ENCODE measurements at regions not wholly inside any gene's neighbourhood (a gene's known extent, or its start where the extent isn't known, plus 50 kb on each side); places are given as distances from the start of the nearest gene placed in this dataset.

DNA sequence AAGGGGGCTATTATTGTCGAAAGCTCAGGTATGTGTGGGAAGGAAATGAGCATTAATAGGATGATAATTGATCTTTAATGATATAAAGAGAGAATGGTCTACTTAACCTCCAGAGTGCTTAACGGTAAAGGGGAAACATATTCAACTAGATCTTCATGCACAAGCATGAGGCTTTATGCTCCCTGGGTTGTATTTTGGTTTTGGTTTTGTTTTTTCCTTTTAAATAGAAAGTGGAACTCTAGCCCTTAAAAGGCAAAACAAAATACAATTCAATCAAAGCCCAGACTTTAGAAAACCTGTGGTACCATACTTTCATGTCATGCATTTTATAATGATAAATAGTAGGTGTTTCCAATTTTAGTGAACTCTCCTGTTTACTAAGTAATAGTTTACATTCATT lies 622.7 kb downstream of the METTL15 start:
- no peak for DNase-seq (ENCODE audit: low spot score)

DNA sequence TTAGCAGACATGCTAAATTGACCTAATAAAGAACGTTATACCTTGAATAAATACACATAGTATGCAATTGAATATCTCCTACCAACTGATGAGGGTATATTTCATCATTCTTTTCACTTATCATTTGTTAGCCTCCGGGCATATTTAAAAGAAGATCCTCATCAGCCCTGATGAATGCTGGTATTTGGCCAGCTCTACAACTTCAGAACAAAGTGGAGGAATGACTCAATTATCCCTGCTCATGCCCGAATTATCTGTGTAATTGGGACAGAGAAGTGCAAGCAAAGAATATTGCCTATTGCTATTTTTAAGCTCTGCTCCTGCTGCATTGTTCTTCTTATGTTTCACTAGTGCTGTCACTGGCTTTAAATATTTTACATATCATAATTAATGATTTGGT lies 622.1 kb downstream of the METTL15 start:
- no peak for DNase-seq (ENCODE audit: low spot score)

DNA sequence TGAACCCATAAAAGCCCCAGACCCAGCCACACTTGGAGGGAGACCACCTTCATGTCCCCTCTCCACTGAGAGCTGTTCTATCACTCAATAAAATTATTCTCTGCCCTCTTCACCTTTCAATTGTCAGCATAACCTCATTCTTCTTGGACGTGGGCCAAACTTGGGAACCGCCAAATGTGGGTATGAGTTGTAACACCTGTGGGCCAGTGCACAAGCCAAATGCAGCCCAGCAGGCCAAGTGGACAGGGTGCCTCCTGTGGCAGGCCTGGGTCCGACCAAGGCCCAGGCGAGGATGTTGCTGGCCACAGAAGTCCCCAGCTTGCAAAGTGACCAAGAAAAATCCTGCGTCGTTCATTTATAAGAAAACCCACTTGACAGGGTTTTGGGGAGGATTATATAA lies 621.2 kb downstream of the METTL15 start:
- no peak for DNase-seq (ENCODE audit: low spot score)

GRCh38 chr11:28728666-28729065 lies 620.5 kb downstream of the METTL15 start:
- no peak for DNase-seq (ENCODE audit: low spot score)

DNA sequence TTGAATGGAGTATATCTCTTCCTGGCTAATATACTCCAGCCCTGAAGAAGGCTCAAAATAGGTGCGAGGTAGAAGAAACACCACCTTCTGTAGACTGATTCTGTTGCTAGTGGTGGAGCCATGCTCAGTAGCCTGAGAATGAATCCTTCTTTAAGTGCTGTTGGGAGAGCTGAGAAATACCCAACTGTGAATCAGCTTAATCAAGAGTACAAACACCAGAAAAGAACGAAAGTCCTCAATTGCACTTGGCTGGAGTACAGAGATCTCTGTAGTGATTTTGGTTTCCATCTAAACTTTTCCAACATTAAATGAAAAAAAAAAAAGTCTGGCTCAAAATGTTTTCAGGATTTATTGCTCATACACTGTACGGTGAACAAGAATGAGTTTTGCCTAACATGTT lies 619.1 kb downstream of the METTL15 start:
- no peak for DNase-seq (ENCODE audit: low spot score)

DNA sequence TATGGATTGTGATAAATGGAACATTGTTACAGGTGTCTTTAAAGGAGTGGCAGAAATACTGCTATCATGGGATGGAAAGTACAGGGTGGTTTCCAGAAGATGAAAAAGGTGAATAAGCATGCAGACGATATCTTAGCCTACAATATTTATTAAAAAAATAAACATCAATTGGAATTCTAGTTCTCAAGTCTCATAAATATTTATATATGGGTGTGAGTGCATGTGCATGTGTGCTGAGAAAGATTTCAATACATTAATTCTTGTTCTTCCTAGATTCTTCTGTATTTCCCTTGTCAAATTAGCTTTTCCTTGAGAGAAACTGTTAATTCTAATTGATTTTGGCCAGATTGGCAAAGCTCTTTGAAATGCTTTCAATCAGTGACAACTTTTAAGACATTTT lies 618.2 kb downstream of the METTL15 start:
- no peak for DNase-seq (ENCODE audit: low spot score)

- DNase-seq (ENCODE audit: low spot score) = no peak
These were observed 607.5 kb downstream of the METTL15 start for GRCh38 chr11:28715726-28716125.

GRCh38 chr11:28713850-28714249 lies 605.7 kb downstream of the METTL15 start:
- no peak for DNase-seq (ENCODE audit: low spot score)

GRCh38 chr11:28708075-28708474 lies 599.9 kb downstream of the METTL15 start:
- DNase-seq (ENCODE audit: low spot score) = no peak

GRCh38 chr11:28704801-28705200 lies 596.6 kb downstream of the METTL15 start:
- no peak for DNase-seq (ENCODE audit: low spot score)

- no peak for DNase-seq (ENCODE audit: low spot score)
These were observed 595.2 kb downstream of the METTL15 start for GRCh38 chr11:28703371-28703770.

- no peak for DNase-seq (ENCODE audit: low spot score)
These were observed 594.7 kb downstream of the METTL15 start for GRCh38 chr11:28702871-28703270.

DNA sequence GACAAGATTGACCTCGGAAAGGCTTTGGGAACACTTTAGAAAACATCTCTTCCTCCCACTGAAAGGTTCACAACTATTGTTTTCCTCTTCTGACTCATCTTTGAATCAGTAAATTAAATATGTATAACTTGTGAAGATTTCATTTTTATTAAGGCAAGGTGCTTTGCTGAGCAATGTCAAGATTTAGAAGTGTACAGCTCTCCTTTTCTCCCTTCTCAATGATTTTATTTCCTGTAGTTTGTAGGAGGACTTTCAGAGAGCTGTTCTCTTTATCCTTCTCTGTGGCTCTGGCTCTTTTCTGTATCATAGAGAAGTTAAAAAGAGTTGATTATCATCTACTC lies 594.2 kb downstream of the METTL15 start:
- no peak for DNase-seq (ENCODE audit: low spot score)

- no peak for DNase-seq (ENCODE audit: low spot score)
These were observed 593.7 kb downstream of the METTL15 start for GRCh38 chr11:28701760-28702449.

DNA sequence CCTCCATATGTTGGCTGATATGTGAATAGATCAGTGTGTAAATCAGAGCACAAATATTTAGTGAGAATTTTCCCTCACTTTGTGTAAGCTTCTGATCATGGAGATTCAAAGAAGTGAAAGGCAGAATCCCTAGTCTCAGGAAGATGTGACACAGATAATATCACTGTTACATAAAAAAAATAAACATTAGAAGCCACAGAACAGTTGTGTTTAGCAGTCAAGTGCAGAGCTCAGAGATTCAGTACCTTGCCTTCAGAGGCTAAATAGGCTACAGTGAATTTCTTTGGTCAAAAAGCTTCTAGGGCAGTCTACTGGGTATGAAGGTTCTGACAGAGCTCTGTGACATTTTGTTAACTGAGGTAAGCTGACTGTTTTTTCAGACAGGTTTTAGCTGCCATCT lies 591.5 kb downstream of the METTL15 start:
- DNase-seq (ENCODE audit: low spot score) = no peak

DNA sequence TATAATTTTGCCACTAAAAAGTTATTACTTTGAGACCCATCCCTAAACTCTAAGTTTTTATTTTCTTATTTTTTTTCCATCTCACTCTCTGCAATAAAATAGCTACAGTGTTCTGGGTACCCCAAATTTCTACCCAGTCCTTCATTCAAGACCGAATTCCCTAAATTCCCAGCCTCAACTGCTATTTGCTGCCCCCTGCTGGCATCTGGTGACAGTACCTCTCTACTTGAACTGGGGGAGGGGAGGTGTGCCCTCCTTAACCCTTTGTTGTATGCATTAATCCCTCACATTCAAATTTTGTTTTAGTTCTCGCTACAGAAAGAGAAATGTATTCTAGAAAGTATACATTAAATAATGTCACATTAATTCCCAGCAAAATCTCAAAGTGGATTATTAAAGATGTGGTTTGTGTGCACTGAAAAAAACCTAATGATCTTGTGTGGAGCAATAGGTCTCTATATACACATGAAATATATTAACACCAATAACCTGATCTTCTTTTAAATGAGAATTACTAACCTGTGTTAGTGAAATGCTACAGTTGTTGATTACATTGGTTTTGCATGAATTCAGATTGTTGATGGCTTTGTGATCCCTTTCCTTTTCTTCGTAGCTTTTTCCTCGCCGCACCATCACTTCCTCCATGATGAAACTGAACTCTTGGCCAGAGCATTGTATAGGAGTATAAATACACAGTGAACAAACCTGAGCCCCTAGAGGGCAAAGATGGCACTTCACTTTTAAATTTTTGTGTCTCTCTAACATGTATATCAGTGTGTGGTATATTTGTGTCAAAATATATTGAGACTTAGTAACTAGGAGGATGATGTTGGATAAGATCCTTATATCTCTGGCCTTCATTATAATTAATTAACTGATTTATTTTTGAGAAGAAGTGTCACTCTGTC lies 590.0 kb downstream of the METTL15 start:
- peak; percentile 80 for DNase-seq (ENCODE audit: low spot score)

DNA sequence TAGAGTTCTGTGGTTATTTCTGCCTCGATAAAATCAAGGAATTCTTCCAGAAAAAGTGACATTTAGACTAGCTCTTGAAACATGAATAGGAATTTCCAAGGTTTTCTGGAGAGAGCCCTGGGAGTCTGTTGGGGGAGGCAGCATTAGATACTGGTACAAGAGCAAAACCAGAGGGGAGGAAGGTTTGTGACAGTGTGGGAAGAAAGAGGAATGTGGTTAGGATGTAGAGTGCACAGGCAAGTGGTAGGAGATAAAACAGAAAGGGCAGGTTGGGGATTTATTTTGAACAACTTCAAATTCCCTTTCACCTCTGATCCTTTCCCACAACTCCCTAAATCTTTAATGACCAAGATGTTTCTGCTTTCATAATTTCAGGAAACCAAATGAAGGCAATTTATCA lies 588.4 kb downstream of the METTL15 start:
- DNase-seq (ENCODE audit: low spot score) = no peak

DNA sequence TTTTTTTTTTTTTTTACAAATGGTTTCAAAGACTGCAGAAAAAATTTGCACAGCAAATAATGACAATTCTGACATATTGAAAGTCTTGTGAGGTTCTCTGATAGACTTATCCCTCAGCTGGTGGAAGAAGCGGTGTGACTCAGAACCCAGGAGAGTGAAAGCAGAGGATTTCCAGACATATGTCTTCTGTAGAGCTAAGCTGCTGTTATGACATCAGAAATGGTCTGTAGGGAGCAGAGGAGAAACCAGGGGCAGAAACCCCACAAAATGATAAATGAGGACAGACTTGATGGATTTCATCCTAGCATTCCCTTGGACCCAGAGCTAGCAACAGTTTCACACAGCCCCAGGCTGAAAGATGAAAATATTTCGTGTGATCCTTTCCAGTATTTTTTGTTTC lies 582.6 kb downstream of the METTL15 start:
- no peak for DNase-seq (ENCODE audit: low spot score)

GRCh38 chr11:28684011-28684586 lies 575.9 kb downstream of the METTL15 start:
- no peak for DNase-seq (ENCODE audit: low spot score)

- no peak for DNase-seq (ENCODE audit: low spot score)
These were observed 571.7 kb downstream of the METTL15 start for GRCh38 chr11:28679795-28680468.

- DNase-seq (ENCODE audit: low spot score) = no peak
These were observed 569.5 kb downstream of the METTL15 start for GRCh38 chr11:28677721-28678120.

GRCh38 chr11:28675183-28675582 lies 567.0 kb downstream of the METTL15 start:
- no peak for DNase-seq (ENCODE audit: low spot score)
